ENCODE measurements at regions not wholly inside any gene's neighbourhood (a gene's known extent, or its start where the extent isn't known, plus 50 kb on each side); places are given as distances from the start of the nearest gene placed in this dataset.

DNA sequence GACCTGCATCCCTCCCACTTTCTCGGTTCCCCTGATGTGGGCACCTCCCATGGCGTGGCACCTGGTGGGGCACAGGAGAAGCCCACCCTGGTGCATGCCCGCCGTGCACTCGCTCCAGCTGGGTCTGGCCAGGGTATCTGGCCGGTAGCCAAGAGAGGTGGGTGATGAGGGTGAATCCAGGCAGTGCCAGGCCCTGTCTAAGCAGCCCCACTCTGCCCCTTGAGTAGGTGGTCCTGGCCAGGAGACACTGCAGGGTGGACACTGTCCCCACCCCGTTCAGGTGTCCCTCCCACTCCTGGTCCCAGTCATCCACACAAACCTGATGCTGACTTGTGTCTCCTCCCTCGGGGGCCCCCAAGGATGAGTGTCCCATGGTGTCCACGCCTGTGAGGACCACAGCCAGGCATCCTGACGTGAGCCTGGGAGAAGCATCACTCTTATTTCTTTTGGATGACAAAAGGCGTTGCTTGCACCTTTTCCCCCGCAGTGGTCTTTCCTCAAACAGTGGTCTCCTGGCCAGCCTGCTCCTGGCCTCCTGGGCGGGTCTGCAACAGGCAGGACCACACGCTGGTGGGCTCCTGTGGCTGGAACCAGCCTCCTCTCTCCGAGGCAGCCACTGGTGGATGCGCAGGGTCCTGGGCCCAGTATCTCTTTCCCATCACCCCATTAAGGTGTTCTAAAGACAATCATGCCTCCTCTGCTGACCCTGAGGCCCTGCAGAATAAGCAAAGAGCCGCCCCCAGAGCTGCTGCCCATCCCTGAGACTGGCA lies 922.3 kb downstream of the BRD1 start:
- Histone ChIP-seq H3K9me3 (ENCODE audit: control insufficient read depth in 1 of 2, low read length in 2 of 2) (no peaks in the 10 kb centered on the region), H3K27me3 (ENCODE audit: low read depth, low read length) (no peaks in the 10 kb centered on the region), H3K4me3 (ENCODE audit: low read depth in 1 of 2, low read length in 2 of 2) (no peak overlapping the region), H3K36me3 (ENCODE audit: control insufficient read depth in 1 of 2, insufficient read depth in 2 of 2, low read length in 2 of 2) (no peaks in the 10 kb centered on the region), H3K4me1 (ENCODE audit: control insufficient read depth in 1 of 2, insufficient read depth in 2 of 2, low read length in 2 of 2) (no peaks in the 10 kb centered on the region), H3K27ac (ENCODE audit: low read length) (no peak overlapping the region)

DNA sequence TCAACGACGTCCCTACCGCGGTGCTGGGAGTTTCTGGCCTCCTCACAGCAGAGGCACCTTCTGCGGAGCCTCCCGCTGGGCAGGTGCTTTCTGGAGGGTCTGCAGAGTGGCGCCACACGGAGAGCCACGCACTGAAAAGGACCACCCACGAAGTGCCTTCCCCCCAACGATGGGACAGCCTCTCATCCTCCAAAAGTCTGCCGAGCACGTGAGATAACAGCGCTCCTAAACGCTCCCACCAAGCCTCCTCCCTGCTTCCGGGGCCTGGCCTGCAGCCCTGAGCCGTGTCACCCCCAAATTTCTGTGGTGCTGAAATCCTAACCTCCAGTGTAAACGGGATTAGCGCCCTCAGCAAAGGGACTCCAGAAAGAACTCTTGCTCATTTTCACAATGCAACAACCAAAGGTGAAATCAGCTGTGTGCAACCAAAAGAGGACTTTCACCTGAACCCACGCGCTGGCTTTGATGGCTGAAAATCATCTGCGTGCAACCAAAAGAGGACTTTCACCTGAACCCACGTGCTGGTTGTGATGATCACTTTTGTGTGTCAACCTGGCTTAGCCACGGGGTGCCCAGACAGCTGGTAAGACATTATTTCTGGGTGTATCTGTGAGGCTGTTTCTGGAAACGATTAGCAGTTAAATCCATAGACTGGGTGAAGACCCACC lies 924.6 kb downstream of the BRD1 start:
- Histone ChIP-seq H3K27ac (ENCODE audit: low read length) (no peak overlapping the region), H3K36me3 (ENCODE audit: control insufficient read depth in 1 of 2, insufficient read depth in 2 of 2, low read length in 2 of 2) (no peaks in the 10 kb centered on the region), H3K4me1 (ENCODE audit: control insufficient read depth in 1 of 2, insufficient read depth in 2 of 2, low read length in 2 of 2) (no peaks in the 10 kb centered on the region), H3K4me3 (ENCODE audit: low read depth in 1 of 2, low read length in 2 of 2) (no peak overlapping the region), H3K9me3 (ENCODE audit: control insufficient read depth in 1 of 2, low read length in 2 of 2) (no peaks in the 10 kb centered on the region), H3K27me3 (ENCODE audit: low read depth, low read length) (no peaks in the 10 kb centered on the region)

DNA sequence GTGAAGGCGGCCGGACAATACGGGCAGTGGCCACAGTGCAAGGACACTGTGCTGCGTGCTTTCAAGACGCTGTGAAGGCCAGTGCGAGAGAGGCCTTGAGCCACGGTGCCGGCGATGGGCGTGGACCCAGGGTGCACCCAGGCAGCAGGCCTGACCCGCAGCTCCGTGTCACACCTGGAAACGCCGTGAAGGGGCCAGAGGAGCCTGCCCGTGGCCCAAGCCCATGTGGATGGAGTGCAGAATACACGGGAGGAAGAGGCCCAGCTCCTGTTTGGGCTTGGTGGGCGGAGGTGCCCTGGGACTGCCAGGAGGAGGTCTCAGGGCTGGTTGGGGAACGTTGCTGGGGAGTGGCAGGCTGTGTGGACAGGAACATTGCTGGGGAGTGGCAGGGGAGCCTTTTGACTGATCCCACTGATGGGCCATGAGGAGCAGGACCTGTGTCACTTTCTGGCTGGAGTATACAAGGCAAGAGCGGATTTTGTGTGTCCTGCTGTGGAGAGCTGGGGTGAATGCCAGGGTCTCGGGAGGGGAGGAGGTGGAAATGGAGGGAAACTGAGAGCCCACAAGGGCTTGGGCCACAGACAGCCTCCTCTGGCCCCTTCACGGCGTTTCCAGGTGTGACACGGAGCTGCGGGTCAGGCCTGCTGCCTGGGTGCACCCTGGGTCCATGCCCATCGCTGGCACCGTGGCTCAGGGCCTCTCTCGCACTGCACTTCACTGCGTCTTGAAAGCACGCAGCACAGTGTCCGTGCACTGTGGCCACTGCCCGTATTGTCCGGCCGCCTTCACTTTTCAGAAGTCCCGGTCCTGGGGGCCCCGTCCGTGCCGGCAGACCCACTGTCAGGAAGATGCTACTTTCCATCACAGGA lies 925.4 kb downstream of the BRD1 start:
- Histone ChIP-seq H3K27ac (ENCODE audit: low read length) (no peak overlapping the region), H3K36me3 (ENCODE audit: control insufficient read depth in 1 of 2, insufficient read depth in 2 of 2, low read length in 2 of 2) (no peaks in the 10 kb centered on the region), H3K9me3 (ENCODE audit: control insufficient read depth in 1 of 2, low read length in 2 of 2) (no peaks in the 10 kb centered on the region), H3K27me3 (ENCODE audit: low read depth, low read length) (no peaks in the 10 kb centered on the region), H3K4me1 (ENCODE audit: control insufficient read depth in 1 of 2, insufficient read depth in 2 of 2, low read length in 2 of 2) (no peaks in the 10 kb centered on the region), H3K4me3 (ENCODE audit: low read depth in 1 of 2, low read length in 2 of 2) (no peak overlapping the region)

DNA sequence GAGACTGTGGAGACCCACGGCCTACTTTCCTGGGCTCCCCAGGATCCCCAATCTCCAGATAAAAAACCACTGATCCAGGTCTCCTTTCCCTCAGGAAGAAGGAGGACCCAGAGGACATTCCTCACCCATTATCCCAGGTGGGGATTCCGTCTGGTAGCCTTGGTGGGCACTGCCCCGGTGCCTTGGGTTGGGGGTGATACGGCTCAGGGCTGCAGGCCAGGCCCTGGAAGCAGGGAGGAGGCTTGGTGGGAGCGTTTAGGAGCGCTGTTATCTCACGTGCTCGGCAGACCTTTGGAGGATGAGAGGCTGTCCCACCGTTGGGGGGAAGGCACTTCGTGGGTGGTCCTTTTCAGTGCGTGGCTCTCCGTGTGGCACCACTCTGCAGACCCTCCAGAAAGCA lies 926.3 kb downstream of the BRD1 start:
- no peak overlapping the region for H3K4me3 ChIP-seq (ENCODE audit: low read depth in 1 of 2, low read length in 2 of 2)
- no peaks in the 10 kb centered on the region for H3K9me3 ChIP-seq (ENCODE audit: control insufficient read depth in 1 of 2, low read length in 2 of 2)
- H3K36me3 ChIP-seq (ENCODE audit: control insufficient read depth in 1 of 2, insufficient read depth in 2 of 2, low read length in 2 of 2), result no peaks in the 10 kb centered on the region
- H3K4me1 ChIP-seq (ENCODE audit: control insufficient read depth in 1 of 2, insufficient read depth in 2 of 2, low read length in 2 of 2), result no peaks in the 10 kb centered on the region
- H3K27me3 ChIP-seq (ENCODE audit: low read depth, low read length), result no peaks in the 10 kb centered on the region
- H3K27ac ChIP-seq (ENCODE audit: low read length), result no peak overlapping the region

DNA sequence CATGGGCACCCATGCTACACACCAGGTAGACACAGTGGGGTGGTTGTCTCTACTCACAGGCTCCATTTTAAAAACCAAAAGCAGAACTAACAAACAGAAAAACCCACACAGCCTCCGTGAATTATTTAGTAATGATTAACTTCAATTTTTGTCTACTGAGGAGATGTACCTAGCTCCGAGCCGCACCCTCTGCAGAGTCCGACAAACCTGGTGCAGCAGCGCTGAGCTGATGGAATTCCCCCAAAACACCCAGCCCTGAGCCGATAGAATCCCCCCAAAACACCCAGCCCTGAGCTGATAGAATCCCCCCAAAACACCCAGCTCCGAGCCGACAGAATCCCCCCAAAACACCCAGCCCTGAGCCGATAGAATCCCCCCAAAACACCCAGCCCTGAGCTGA lies 927.0 kb downstream of the BRD1 start:
- H3K9me3 ChIP-seq (ENCODE audit: control insufficient read depth in 1 of 2, low read length in 2 of 2), result no peaks in the 10 kb centered on the region
- H3K27ac ChIP-seq (ENCODE audit: low read length), result no peak overlapping the region
- H3K36me3 ChIP-seq (ENCODE audit: control insufficient read depth in 1 of 2, insufficient read depth in 2 of 2, low read length in 2 of 2), result no peaks in the 10 kb centered on the region
- no peaks in the 10 kb centered on the region for H3K4me1 ChIP-seq (ENCODE audit: control insufficient read depth in 1 of 2, insufficient read depth in 2 of 2, low read length in 2 of 2)
- no peaks in the 10 kb centered on the region for H3K27me3 ChIP-seq (ENCODE audit: low read depth, low read length)
- no peak overlapping the region for H3K4me3 ChIP-seq (ENCODE audit: low read depth in 1 of 2, low read length in 2 of 2)

DNA sequence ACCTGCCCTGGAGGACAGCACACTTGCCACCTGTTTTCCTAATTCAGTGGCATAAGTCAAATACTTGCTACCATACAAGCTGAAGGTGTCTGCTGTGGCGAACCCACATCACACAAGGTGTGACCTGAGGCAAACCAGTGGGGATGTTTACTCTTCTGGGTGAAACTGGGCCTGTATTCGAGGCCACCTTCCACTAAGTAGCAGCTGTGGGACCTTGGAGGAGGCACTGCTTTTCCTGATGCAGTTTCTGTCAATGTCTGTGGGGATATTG lies 927.4 kb downstream of the BRD1 start:
- H3K4me1 ChIP-seq (ENCODE audit: control insufficient read depth in 1 of 2, insufficient read depth in 2 of 2, low read length in 2 of 2), result no peaks in the 10 kb centered on the region
- no peak overlapping the region for H3K27ac ChIP-seq (ENCODE audit: low read length)
- no peaks in the 10 kb centered on the region for H3K27me3 ChIP-seq (ENCODE audit: low read depth, low read length)
- H3K9me3 ChIP-seq (ENCODE audit: control insufficient read depth in 1 of 2, low read length in 2 of 2), result no peaks in the 10 kb centered on the region
- H3K36me3 ChIP-seq (ENCODE audit: control insufficient read depth in 1 of 2, insufficient read depth in 2 of 2, low read length in 2 of 2), result no peaks in the 10 kb centered on the region
- H3K4me3 ChIP-seq (ENCODE audit: low read depth in 1 of 2, low read length in 2 of 2), result no peak overlapping the region

DNA sequence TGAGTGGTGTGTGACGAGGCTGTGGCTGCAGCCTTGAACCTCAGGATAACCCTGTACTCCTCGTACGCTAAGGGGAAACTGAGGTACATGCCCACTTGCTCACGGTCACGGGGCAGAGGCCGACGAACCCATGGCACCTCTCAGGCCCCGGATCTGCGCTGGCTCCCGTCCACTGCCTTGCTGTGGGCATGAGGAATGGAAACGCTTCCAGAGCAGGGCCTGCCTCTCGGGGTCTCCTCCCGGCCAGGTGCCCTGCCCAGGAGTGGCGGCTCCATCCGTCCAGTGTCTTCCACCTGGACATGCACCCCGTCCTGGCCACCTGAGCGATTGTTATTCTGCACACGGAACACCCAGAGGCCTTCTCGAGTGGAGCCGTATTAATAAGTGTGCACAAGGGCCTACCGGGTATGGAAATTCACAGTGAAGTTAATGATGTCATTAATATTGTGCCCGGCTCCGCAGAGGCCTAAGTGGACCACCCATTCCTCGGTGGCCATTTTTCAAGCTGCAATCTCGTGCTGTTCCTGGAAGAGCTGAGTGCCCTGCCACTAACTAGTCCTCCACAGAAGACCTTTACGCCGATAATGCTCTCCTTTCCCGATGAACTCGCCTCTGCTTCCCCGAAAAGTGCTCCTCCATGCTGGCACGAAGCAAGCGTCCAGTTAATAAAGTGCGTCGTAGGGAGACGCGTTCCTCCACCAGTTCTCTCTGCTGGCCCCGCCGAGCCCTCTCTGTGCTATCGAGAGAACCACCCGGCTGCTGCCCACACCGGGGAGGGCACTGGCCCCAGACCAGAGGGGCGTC lies 927.9 kb downstream of the BRD1 start:
- no peaks in the 10 kb centered on the region for H3K36me3 ChIP-seq (ENCODE audit: control insufficient read depth in 1 of 2, insufficient read depth in 2 of 2, low read length in 2 of 2)

DNA sequence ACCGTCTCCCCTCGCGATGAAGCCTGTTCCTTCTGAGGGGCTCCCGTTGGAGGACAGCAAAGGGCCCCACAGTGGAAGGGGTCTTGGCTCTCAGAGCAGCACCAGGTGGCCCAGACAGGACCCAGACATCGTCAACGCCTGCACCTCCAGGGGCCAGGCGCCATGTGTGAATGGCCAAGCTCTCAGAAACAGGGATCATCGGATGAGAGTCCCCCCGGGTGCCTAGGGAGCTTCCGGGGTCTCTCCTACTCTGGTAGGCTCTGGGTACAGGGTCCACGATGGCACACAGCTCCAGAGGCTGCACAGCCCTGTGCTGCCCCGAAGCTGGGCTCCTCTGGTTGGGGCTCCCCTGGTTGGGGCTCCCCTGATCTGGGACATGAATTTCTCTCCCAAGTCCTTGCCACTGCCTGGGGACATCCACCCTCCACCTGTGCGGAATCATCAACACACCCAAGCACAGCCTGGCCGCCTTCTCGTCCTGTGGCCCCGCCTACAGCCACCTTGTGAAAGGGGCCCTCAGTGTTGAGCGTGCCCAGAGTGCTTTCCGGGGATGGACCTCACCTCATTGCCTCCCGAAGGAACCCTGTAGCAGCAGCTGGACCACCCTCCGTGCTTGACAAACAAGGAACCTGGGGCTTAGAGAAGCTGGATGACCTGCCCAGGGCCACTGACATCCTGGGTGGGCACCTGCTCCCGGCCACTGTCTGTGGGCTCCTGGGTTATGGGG lies 929.0 kb downstream of the BRD1 start:
- Histone ChIP-seq H3K27ac (ENCODE audit: low read length) (no peak overlapping the region), H3K4me3 (ENCODE audit: low read depth in 1 of 2, low read length in 2 of 2) (no peak overlapping the region), H3K4me1 (ENCODE audit: control insufficient read depth in 1 of 2, insufficient read depth in 2 of 2, low read length in 2 of 2) (no peaks in the 10 kb centered on the region), H3K36me3 (ENCODE audit: control insufficient read depth in 1 of 2, insufficient read depth in 2 of 2, low read length in 2 of 2) (no peaks in the 10 kb centered on the region), H3K9me3 (ENCODE audit: control insufficient read depth in 1 of 2, low read length in 2 of 2) (no peaks in the 10 kb centered on the region), H3K27me3 (ENCODE audit: low read depth, low read length) (no peaks in the 10 kb centered on the region)

More for the DNA sequence above, 927.9 kb downstream of the BRD1 start:
- Histone ChIP-seq H3K27ac (ENCODE audit: low read length) (no peak overlapping the region), H3K4me1 (ENCODE audit: control insufficient read depth in 1 of 2, insufficient read depth in 2 of 2, low read length in 2 of 2) (no peaks in the 10 kb centered on the region), H3K9me3 (ENCODE audit: control insufficient read depth in 1 of 2, low read length in 2 of 2) (no peaks in the 10 kb centered on the region), H3K4me3 (ENCODE audit: low read depth in 1 of 2, low read length in 2 of 2) (no peak overlapping the region), H3K27me3 (ENCODE audit: low read depth, low read length) (no peaks in the 10 kb centered on the region)

DNA sequence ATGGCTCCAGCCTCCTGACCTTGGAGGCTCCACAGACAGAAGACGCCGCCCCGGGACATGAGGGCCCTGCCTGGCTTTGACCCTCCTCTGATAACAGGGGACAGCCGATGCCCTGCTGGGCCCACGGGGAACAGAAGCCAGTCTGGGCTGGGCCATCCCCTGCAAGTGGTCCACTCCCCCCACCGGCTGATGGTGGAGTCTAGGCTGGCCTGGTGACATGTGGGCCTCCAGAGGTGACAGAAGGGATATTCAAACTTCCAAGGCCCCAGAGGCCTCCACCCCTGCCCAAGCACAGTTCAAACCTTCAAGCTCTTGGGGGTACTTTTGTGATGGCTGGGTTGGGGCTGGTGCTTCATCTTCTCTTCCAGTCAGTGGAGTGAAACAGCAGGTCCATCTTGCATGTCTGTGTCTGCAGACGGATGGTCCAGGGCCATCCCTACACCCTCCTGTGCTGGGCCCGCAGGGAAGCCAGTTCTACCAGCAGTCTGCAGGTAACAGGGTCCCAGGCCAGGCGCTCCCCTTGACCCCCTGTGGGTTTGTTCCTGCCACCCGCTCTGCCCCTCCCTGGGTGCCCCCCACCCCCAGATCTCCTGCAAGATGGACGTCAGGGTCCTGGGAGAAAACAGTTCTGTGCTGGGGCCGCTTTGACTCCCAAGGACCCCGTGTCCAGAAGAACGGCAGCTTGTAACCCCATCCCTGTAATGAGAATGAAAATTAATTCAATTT lies 929.9 kb downstream of the BRD1 start:
- no peak overlapping the region for H3K27ac ChIP-seq (ENCODE audit: low read length)
- no peaks in the 10 kb centered on the region for H3K9me3 ChIP-seq (ENCODE audit: control insufficient read depth in 1 of 2, low read length in 2 of 2)
- no peak overlapping the region for H3K4me3 ChIP-seq (ENCODE audit: low read depth in 1 of 2, low read length in 2 of 2)
- H3K27me3 ChIP-seq (ENCODE audit: low read depth, low read length), result no peaks in the 10 kb centered on the region
- no peaks in the 10 kb centered on the region for H3K4me1 ChIP-seq (ENCODE audit: control insufficient read depth in 1 of 2, insufficient read depth in 2 of 2, low read length in 2 of 2)
- no peaks in the 10 kb centered on the region for H3K36me3 ChIP-seq (ENCODE audit: control insufficient read depth in 1 of 2, insufficient read depth in 2 of 2, low read length in 2 of 2)

All from muscle layer of duodenum (tissue), 2 donors.